NCI-H1694 treated with DMSO at 0.1 percent for 48 hours (cell line): ENCODE measurements at regions not wholly inside any gene's neighbourhood (a gene's known extent, or its start where the extent isn't known, plus 50 kb on each side); places are given as distances from the start of the nearest gene placed in this dataset.

Experiments used
- DNase-seq: peaks from one replicate; lab custom pipeline; 2025; lab: John Stamatoyannopoulos, UW

DNA sequence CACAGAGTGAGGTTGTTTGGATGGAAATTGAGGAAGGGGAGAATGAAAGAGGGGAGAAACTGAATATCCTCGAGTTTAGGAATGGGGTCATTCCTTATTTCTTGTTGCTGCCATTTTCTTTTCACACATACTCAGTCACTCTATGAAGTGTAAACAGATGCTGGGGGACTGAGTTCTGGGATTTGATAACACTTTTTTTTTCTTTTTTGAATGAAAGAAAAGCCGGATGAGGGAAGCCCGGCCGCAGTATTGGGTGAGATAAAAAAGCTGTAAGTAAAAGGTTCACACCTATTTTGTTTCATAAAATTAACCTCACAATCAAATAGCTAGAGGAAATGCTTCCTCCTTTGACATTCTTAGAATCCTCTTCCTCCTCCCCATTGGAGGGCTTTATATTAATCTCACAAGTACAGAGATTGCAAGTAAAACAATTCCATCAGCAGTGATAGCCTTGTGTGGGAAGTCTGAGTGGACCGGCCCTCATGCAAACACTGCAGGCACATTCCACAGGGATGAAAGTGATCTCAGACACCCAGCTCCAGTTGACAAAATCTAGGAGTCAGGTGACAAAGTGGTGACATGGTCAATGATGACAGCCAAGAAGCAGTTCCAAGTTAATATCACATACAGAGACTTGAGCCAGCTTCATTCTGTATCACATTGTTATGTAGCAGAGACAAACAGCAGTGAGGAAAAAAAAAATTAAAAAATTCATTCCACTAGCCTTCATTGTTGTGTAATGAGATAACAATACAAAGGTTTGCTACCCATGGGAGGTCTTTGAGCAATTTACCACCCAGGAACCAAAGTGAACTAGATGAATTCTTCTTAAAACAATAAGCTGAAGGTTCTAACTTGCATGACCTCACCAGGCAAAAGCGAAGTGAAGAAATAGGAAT is 391.1 kb upstream of the HSF2 start:
- DNase-seq = no peak

DNA sequence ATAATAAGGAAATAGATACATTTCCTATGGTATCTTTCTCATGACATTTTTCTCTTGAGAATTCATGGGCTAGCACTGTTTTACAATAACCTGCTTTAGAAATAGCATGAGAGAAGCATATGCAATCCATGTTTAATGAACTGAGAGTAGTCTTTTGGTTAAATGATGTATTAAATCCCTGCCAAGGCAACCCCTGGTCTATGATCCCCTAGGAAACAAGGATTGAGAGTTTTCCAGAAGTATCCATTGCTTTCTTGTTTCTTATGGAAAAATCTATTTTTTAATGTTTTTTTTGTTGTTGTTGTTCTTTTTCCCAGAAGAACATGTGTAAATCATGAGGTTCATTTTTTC is 390.5 kb upstream of the HSF2 start:
- DNase-seq = no peak

DNA sequence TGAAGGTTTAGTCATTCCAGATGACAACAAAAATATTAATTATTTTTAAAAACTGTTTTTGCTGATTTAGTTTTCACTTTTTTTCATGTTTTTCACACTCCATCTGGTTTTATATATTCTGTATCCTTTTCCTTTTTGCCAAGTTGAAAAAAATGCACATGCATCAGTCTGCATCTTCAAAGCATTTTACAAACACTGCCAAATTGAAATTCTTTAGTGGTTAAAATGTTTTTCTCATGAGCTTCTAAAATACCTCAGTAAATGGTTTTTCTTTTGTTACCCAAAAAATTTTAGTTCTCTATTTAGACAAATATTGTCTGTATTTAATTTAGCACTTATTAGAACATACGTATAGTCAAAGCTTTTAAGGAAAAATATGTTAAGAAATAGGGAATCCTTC is 386.9 kb upstream of the HSF2 start:
- DNase-seq = no peak

DNA sequence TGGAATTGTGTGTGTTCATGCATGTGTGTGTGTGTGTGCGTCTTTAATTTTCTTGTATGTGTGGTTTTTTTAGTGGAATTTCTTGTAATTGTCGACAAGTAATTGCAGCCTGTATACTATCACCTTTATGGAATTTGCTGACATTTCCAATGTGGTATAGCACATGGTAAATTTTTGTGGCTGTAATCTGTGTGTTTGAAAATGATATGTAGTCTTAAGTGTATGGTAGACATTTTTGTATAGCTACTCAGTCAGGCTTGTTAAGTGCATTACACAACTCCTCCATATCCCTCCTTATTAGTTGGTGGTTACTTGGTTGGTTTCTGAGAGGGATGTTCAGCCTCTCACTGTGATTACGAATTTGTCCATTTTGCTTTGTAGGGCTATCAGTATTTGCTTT is 384.5 kb upstream of the HSF2 start:
- DNase-seq = no peak

DNA sequence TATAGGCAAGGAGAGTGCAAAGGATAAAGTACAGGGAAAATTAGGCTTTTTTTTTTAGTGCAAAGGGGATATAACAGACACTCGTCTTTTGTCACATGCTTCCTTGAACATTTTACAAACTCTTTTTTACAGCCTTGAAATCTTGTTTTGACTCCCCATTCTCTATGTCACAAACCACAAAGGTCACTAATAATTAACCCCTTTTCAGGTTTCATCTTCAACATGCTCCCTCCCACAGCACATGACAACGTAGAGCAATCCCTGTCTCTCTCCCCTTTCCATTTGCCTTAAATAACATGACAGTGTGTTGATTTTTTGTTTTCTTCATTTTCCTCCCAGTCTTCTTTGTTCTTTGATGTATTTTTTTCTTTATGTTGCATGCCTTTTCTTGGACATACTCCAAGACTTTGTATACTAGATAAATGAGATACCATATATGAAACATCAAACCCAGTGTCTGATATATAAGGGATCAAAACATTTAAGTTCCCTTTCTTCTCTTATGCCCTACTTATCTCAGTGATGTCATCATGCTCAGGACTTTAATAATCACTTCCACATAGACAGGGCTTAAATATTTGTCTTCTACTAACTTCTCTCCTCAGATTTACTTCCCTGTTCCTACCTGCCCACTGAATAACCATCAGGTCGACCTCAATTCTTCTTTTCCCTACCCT is 378.7 kb upstream of the HSF2 start:
- DNase-seq = no peak

DNA sequence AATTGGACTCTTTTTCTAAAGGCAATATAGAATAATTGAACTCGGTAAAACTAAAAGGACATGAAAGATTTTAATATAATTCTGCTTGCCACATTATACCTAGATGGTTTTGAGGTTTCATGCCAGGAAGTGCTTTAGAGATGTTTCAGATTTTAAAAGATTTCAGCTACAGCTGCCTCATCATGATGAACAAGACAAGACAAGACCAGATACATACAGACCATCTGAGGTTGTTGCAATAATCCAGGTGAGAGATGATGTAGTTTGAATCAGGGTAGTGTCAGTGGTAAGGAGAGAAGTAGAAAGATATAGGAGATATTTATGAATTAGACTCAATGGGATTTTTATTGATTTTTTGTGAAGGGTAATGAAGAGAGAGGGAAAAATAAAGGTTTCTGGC is 374.3 kb upstream of the HSF2 start:
- no peak for DNase-seq

DNA sequence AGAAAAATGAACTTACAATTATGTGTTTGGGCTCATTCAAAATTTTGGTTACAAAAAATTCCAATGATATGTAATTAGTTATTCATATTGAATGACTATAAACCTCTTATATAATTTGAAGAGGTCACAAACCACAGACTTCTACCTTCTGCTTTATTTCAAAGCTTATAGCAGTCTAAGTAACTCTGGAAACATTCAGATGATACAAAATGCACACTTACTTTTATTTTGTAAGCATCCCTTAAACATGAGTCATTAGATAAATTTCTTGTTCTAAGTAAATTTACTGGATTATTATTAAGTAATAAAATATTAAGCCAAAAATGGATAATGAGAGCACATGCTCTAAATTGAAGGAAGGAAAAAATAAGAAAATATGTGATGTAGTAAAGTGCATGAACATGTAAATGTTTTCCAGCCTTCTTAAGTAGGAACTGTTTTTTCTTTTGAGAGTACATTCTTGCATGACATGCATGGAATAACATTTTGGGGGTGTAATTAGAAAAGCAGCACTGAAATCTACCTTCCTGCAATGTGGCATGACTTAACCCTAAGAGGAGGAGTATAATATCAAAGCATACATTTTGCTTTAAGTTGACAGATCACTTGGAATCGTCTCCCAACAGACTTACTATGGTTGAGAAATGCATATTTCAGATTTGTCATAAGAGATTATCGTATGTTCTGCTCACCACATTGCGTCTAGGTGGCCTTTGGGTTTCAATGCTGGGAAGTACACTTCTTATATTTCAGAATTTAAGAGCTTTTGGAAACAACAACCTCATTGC is 372.7 kb upstream of the HSF2 start:
- no peak for DNase-seq

DNA sequence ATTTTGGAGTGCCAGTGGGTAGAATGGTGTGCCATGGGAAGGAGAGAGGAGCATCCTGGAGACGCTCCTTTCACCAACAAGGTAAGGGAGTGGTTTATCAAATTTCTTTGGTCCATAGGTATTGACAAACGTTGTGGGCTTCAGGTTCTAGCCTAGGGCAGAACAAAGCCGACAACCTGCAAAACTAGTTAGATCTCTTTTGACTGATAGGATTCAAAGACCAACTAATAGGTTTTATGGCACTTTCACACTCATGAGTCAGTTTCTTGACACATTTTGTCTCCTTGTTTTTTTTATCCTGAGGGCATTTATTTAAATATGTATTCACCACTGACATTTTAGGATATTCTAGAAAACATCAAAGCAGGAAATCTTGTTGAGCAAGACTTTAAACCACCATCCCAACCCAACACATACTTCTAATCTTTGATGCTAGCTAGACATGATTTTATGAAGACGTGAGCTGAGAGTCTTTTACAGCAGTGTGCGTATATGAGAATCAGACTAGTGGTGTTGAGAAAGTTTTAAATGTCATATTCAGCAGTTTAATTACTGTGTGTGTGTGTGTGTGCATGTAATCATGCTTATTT is 370.4 kb upstream of the HSF2 start:
- no peak for DNase-seq

DNA sequence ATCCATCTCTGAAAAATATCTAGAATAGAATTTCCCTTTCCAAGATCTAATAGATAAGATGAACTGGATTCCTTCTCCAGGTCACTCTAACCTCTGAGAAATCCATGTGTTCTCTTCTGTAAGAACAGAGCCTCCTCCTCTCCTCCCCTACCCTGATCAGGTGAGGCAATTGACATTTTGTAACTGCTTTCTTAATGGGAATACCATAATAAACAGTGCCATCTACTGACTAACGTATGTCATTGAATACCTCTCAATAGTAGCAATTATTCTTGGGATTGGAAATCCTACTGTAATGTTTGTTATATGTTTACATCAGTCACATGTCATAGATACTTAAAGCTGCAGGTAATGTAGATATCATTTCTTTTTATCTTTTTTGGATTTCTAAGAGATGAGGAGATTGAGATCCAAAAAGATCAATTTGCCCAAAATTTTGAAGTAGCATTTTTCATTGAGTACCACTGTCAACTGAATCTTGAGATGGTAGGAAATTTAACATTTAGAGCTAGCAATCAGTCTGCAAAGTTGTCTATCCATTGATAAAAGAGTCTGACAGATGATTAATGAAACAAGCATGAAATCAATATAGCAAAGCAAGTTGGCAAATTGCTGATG is 365.8 kb upstream of the HSF2 start:
- DNase-seq = peak; percentile 34

DNA sequence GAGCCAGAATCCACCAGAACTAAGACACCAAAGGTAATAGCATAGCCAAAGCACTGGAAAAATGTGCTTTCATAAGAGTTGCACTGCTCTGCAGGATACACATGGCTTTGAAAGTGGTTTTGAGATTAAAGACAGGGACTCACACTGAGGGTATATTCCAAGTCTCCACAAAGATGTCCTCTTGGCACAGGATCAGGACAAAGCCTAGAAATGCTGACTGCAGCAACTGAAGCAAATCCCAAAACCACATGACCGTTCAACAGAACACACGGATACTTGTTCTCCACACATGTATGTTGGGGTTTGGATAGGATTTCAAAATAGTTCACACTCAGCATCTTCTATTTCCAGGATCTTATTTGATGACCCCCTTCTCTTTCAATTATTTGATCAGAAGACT is 364.3 kb upstream of the HSF2 start:
- no peak for DNase-seq

DNA sequence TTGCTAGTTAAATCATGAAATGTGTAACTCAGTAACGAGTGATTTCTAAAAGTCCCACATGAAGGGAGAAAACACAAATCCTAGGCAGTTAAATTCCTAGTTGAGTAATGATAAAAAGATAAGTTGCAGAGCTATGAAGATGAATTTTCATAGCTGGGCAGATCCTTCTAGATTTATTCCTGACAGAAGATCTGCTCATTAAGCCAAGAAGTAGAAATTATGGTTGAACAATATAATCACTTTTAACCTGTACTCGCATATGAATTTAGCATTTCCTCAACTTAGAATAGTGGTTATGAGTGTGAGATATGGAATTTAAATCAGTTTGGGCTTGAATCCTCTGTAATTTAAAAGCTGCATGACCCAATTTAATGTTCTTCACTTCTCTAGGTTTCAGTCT is 359.2 kb upstream of the HSF2 start:
- no peak for DNase-seq

DNA sequence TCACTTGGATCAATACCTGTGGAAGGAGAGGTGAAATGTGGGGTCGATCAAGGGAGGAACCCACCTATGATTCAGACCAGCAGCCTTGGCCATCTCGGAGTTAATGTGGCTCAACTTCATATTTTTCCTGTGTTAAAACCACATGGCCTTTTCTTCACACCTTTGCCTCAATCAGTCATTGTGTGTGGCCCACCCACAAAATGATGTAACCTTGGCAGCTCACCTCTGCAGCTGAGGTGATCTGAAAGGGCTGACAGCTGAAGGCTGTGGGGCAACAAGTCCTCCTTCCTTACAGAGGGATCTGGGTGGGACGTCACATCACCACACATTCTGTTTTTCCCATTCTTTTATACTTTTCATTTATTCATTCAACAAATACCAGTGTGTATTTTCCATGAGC is 357.1 kb upstream of the HSF2 start:
- no peak for DNase-seq

DNA sequence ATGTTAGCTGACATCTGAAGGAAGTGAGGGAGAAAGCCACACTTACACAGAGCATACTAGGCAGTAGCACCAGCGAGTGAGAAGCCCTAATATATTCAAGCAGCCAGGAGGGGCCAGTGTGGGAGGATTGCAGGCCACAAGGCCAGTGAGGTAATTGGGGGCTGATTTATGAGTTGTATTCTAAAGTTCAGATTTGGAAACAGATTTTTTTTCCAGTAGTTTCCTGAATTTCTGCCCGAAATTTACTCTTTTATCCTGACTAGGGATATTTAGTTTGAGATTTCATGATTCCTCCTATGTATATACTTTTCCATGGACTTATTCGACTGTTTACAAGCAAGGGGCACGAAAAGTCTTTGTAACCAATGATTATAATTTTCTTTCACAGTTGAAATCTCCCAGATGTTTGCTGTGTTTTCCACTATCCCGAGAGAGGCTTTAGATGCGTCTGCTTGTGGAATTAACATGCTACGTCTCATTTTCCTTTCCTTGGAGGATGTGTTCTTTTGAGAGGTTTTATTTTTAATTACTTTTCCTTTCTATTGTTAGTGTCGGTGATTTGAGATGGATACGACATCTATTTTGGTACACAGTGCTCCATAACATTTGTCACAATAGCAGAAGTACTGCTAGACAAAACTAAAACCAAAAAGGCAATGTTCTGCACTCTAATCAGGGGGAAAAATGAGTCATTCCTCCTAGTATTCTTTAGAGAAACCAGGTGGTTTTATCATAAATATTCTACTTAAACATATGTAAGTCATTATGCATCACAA is 356.3 kb upstream of the HSF2 start:
- DNase-seq = no peak

DNA sequence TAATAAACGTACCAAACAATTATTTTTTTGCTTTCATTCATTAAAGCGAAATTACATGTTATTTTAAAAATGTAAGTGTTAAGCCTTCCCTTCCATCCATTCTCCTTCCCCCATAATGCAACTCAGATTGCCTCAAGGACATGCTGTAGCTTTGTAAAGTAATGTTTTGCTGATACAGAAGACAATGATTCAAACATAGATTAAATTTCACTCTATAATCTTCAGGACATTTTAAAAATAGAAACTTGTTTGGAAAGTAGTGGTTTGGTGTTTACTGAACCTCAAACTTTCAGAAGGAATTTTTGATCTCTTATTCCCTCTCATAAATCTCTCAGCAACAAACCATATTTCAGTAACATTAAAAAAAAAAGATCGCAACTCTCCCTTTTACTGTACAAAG is 350.9 kb upstream of the HSF2 start:
- no peak for DNase-seq

DNA sequence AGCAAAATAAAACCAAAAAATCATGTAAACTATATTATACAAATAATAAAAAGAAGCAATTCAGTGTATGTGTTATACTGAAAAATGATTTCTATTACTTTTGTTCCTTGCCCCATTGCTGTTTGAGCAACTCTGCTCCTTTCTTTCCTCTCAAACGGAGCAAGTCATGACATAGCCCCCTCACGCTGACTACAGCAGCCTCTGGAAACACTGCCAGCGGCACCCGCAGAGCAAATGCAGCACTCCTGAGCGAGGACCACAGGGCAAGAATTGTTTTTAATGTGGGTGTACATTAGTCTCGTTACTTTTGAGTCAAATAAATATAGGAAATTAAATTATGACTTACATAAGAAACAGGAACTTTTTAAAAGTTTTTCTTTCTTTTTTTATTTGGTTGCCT is 350.1 kb upstream of the HSF2 start:
- no peak for DNase-seq

DNA sequence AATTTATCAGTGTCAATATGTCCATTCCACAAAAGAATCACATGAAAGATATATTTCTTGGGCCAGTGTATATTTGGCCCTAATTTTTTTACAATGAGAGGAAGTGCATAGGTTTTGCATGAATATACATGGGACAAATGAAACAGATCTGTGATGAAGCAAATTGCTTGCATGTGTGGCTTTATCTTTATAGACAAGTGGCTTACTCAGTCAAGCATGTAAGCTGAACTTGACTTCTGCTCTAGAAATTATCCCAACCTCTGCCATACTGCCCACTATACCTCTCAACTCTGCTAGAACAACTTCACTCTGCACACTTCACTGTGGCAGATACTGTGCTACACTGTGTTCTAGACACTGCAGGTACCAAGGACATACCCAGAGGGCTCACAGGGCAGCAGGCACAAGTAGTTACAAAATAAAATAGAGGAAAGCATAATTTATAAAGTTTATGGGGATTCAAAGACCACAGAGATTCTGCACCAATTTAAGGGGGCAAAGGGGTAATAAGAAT is 349.2 kb upstream of the HSF2 start:
- no peak for DNase-seq

DNA sequence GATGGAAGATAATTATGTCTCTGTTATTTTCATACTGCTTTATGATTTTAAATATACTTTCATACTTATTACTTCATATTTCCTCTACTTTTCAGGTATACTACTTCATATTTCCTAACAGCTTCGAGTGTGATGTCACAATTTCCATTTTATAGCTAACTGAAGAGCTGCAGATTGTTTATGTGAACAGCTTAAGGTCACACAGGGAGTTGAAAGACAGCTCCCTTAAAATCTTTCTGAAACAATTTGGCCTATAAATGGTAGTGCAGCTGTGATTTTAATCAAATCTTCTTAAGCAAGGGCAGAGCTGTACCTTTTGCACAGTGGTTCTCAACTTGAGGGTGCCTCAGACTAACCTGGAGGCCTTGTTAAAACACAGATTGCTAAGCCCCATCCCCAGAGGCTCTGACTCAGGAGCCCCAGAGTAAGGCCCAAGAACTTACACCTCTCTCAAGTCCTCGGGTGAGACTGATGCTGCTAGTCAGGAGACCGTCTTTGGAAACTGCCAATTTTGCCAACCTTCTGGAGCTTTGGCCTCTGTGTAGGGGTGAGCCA is 347.0 kb upstream of the HSF2 start:
- DNase-seq = no peak

DNA sequence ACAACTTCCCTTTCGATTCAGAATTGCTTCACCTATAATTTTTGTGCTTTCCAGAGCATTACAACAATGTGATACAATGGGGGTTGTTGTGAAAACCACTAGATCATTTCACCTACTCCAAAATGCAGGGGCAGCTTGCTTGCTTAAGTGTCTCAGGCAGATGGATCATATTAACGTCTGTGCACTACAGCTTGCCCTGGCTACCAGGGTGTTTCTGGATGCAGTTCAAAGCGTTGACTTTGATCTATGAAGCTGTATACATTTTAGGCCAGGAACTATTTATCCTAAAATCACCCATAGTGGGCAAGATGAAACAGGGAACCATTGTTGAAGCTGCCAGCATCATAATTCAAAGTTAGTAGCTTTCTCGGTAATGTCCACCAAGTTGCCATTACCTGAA is 339.5 kb upstream of the HSF2 start:
- DNase-seq = no peak

DNA sequence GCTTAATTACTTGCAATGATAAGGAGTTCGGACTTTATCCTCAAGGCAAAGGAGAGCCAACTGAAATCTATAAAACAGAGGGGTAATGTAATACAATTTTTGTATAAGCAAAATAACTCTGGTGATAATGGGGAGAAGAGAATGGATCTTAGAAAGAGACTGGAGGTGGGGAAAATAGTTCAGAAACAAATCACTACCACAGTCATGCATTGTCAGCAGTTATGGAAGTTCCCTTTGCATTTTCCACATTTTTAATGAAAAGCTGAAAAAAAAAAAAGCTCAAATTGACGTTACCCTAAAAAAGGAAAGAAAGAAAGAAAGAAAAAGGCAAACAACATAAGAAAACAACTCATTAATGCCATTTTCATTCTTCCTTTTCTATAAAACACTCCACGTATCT is 337.6 kb upstream of the HSF2 start:
- no peak for DNase-seq

DNA sequence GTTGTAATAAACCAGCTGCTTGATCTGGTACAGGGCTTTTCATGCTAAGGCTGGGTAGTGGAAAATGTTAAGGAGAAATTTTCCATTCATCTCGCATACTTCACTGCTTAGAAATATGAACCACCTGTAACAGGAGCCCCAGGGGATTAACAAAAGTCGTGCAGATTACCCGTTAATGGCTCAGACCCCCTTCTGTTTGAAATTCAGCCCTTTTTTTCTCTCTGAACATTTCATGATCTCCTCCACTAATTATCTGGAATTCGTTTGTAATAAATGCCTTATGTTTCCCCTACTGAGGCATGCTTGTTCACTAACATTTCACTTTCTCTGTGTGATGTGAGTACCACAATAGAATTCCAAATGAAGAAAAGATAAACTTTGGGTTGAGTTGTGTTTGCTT is 336.4 kb upstream of the HSF2 start:
- DNase-seq = no peak

DNA sequence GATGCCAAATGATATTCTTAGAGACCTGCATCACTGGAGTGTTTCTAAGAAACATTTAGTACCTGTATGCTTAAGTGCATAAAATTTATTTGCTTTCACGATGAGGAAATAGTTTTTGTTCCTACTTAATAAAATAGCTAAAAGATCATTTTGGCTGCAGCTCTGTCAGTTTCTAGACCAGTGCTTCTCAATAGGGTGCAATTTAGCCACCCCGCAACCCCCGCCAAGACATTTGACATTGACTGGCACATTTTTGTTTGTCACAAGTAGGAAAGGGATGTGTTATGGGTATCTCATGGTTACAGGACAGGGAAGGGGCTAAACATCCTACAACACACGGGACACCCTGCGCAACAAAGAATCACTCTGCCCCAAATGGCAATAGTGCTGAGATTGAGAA is 335.7 kb upstream of the HSF2 start:
- no peak for DNase-seq
